GM21381 (cell line): ENCODE measurements at regions not wholly inside any gene's neighbourhood (a gene's known extent, or its start where the extent isn't known, plus 50 kb on each side); places are given as distances from the start of the nearest gene placed in this dataset.
"Not testable (repeated sequence)": the region's sequence is repeated elsewhere in the genome, so short reads cannot be mapped to it uniquely, and the experiment has no call there.

ENCODE experiments used
- ATAC-seq: cut with Tn5 transposase; IDR thresholded peaks from one replicate; pipeline ENCODE4 v1.9.1; 2021; ENCODE audit warnings: mild to moderate bottlenecking, moderate library complexity; ENCODE audit not compliant: unreplicated experiment

DNA sequence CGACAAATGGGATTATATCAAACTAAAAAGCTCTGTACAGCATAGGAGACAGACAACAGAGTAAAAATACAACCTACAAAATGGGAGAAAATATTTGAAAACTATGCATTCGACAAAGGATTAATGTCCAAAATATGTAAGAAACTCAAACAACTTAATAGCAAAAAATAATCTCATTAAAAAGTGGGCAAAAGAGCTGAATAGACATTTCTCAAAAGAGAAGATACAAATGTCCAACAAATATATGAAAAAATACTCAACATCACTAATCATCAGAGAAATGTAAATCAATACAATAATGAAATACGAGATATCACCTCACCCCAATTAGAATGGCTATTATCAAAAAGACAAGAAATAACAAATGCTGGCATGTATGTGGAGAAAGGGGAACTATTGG is 272.9 kb downstream of the KLHL13 start:
- no peak for ATAC-seq

DNA sequence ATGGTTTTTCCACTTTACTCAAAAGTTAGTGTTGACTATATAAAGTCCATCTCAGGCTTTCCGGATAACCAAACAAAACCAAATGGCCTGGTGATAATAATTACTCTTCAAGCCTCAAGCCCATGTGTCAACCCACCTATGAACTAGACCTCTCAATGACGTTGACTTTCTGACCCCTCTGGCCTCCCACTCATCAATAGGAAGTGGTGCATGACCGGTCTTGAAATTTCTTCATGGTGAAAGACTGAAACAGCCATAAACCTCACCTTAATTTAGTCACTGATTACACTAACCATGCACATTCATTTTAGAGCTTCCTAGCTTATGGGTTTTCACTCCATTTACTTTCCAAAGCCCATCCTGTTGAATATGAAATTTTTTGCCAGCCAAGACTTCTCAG is 276.0 kb downstream of the KLHL13 start:
- no peak for ATAC-seq

DNA sequence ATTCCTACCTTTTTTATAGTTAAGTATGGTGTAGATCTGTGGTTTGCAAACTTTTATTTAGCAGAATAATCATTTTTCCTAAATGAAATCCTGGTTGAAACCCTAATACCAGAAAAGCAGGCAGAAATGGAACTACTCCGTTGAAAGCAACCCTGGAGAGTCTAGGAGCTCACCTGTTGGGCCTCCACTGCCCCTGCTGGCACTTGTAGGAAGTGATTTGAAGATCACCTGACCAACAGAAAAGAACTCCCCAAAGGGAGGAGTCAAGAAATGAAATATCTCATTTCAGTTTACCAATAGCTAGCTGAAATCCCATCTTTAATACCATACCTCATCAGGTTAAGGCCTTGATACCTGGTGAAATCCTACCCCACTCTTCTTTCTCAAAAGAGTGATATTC is 277.1 kb downstream of the KLHL13 start:
- no peak for ATAC-seq

DNA sequence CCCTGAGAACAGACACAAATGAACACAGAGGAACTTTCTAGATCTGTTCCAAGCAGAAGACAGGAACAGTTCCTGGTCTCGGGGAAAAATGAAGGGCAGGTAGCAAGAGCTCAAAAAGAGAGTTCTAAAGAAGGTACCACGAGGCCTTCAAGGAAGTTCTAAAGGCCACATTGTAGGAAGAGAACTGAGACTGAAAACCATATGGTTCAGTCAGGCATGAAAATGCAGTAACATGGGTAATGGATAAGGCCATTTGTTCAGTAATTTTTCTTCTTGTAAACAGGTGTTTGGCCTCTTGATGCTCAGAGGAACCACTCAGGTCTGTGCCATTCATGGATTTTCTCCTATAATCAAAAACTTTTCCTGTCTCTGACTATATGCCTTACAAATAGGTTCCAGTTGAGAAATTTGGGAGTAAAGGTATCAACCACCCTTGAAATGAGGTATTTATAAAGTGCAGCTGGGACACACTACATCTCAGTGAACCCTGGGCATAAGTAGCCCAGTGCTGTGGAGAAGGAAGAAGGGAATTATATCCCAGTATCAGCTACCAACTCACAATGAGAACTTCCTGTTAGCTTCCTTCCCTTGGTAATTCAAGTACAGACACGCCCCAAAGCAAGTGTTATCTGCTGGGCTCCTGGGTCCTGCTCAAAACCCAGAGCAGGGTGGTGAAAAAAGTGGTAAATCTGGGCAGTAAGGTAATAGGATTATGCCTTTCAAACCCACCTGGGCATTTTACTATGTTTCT is 277.9 kb downstream of the KLHL13 start:
- no peak for ATAC-seq

DNA sequence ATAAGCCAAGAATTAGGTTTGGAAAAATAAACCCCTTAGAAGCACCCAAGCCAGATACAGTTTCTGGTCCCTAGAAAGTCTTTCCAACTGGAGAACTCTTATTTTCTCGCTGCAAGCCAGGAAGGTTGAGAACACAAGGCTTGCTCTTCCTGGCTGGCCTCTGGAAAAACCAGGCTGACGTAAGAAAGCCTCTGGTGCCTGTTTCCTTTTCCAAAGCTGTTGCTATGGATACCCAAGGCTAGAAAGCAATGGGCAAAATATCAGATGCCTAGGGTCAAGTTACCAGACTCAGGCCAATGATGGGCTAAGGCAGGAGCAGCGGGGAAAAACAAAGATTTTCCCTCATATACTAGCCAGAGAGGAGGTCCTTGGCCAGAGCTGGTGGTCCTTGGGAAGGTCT is 281.6 kb downstream of the KLHL13 start:
- ATAC-seq = no peak

DNA sequence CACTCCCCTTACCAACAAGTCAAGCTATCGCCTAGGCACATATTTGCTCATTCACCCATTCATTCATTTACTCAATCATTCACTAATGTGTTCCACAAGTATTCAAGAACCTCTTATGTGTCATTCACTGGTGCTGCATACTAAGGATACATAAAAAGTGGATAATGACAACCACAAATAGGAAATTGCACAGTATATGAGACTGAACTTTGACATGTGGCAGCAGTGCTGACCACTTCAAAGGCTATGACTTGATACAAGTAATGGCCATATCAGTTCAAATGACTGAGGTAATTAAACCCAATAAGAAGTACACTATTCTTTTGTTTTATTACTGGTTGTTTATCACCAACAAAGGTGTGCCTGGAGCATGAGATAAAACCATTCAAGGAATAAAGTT is 282.5 kb downstream of the KLHL13 start:
- no peak for ATAC-seq

DNA sequence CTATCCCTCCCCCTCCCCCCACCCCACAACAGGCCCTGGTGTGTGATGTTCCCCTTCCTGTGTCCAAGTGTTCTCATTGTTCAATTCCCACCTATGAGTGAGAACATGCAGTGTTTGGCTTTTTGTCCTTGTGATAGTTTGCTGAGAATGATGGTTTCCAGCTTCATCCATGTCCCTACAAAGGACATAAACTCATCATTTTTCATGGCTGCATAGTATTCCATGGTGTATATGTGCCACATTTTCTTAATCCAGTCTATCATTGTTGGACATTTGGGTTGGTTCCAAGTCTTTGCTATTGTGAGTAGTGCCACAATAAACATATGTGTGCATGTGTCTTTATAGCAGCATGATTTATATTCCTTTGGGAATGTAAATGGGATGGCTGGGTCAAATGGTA is 295.1 kb downstream of the KLHL13 start:
- not testable (repeated sequence) for ATAC-seq

DNA sequence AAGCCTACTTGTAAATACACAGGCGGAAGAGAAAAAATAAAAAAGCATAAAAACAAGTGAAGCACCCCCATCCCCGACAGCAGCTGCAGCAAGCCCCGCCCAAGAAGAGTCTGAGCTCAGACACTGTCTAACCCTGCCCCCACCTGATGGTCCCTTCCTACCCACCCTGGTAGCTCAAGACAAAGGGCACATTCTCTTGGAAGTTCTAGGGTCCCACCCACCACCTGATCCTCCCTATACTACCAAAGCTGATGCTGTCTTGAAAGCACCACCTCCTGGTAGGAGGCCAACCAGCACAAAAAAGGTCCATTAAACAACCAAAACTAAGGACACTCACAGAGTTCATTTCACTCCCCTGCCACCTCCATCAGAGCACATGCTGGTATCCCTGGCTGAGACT is 308.2 kb downstream of the KLHL13 start:
- ATAC-seq = no peak

DNA sequence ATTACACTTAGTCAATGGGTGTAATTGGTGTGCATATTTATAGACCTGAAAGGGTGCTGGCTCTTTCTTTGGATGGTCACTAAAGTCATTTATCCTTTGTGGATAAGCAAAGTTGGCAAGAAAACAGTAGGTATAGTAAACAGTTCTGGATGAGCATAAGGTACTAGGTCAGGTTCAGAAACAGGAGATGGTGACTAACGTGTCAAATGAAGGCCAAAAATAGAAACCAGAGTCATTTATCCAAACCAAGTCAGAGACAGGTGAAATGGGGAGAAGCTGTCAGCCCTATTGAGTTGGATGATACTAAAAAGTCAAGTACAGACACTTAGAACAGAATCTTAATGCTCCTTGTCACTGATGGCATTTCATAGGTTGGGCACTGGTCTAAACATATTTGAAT is 313.1 kb downstream of the KLHL13 start:
- no peak for ATAC-seq

DNA sequence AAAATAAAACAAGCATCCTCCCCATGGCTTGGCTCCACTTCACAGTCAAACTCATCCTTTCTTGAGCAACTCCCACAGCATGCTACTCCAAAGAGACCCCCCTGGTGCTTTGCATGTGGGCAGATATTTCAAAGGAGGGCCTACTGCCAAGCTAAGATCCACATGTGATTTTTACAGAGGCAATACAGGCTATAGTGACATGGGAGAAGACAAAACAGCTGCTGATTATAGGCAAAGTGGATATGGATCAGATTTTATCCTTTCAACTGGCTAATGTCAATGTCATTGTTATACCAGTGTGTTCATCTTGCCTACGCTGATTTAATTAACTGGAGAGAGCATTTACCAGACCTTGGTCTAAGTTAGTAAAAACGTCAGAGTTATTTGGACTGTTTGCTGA is 328.3 kb downstream of the KLHL13 start:
- ATAC-seq = no peak

DNA sequence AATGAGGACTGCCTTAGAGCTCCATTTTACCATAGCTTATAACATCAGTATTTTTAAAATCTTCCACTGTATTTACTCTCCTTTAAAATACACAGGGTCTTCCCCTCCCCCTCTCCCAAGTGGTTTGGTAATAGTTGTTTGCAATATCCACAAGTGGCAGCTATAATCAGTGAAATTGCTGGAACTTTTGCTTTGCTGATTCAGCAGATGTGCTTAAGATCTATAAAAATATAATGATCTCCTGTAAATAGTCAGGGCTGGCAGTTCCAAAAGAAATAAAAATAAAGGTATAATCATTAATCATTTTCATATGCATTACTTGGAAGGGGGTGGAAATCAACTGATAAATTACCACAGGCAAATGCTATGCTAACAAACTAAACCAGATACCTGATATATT is 345.2 kb downstream of the KLHL13 start:
- no peak for ATAC-seq

DNA sequence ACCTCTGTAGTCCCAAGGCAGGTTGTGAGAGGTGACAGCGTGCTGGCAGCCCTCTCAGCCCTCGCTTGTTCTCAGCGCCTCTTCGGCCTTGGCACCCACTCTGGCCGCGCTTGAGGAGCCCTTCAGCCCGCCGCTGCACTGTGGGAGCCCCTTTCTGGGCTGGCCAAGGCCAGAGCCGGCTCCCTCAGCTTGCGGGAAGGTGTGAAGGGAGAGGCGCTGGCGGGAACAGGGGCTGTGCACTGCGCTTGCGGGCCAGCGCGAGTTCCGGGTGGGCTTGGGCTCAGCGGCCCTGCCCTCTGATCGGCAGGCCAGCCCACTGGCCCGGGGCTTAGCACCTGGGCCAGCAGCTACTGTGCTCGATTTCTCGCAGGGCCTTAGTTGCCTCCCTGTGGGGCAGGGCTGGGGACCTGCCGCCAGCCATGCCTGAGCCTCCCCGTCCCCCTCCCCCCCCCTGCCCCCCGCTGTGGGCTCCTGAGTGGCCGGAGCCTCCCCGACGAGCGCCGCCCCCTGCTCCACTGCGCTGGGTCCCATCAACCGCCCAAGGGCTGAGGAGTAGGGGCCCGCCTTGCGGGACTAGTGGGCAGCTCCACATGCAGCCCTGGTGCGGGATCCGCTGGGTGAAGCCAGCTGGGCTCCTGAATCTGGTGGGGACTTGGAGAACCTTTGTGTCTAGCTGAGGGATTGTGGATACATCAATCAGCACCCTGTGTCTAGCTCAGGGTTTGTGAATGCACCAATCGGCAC is 347.6 kb downstream of the KLHL13 start:
- no peak for ATAC-seq

DNA sequence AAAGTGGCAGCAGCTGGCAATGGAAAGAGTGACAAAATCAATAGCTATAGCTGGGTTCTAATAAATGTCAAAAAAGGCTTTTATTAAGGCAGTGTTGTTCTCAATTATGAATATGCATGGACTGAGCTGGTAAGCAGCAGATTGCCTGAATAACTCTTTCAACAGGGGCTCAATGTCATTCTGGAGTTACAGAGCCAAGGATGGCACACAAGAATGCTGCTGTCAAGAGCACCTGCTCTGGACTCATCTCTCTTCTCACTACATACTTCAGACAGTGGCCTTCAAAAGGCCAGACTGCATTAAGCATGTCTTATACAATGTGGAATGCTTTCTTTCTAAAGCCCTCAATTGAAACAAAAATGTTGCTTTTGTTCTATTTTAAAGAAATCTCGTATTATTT is 351.4 kb downstream of the KLHL13 start:
- no peak for ATAC-seq

DNA sequence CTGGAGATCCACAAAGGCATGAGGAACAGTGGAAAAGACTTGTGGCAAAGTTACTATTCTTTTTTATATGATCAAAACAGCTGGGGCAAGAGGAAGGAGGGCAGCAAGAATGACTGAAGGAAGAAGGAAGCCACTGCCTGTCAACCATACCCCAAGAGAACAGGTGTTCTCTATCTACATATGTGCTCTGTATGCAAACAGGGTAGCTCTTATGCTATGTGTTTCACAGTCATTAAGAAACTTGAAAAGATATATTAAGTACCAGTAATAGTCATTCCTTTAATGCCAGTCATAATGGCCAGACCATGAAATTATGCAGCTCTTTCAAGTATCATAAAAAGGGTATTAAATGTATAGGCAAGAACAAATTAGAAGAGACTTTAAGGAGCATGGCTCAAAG is 363.9 kb downstream of the KLHL13 start:
- peak; percentile 73 for ATAC-seq

DNA sequence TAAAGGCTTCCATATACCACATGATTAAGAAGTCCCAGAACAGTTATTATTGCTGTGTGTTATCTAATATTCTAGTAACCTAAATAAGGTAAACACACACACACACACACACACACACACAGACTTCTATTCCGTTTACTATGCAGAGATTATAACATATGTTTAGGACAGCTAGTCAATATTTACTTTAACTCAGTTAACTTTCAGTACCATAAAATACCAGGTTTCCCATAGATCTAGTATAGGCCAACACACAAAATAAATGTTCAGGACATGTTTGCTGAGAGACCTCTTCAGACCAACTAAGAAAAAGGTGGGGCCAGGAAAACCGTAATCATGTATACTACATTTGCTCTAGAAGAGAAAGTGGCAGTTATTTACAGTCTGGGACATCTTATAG is 365.5 kb downstream of the KLHL13 start:
- ATAC-seq = no peak

DNA sequence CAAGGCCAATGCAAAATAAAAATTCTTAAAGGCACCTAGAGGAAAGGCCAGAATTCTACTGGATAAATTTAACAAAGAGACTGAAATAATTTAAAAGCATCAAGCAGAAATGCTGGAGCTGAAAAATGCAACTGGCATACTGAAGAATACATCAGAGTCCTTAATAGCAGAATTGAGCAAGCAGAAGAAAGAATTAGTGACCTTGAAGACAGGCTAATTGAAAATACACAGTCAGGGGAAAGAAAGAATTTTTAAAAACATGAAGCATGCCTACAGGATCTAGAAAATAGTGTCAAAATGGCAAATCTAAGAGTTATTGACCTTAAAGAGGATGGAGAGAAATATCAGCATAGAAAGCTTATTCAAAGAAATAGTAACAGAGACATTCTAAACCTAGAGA is 371.7 kb downstream of the KLHL13 start:
- no peak for ATAC-seq

DNA sequence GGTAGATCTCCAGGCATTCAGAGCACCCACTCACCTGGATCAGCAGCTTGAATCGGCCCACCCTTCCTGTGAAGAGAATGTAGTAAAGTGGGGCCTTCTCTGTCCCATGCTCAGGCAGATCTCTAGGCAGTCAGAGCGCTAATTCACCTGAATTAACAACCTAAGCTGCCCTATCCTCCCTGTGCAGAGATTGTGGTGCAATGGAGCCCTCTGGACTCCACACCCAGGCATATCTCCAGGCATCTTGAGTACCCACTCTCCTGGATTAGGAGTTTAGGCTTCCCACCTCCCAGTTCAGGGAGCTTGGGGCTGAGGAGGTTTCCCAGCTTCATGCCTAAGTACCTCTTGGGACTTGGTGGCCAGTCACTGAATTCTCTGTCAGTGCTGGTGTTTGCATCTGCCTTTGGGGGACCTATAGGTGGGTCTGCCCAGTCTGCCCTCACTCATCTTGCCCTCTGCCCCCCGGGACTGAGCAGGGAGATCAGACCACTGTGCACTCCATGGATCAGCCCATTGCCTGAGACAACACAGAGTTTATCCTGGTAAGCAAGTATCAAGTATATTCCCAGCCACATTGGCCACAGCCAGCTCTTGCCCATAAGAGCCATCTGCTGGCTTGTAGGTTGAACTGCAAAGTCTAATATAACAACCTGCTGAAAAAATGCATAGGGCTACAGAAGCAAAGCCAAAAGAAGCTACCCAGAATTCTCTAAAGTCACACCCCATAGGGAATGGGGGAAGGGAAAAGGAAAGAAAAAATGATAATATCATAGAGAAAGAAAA is 372.9 kb downstream of the KLHL13 start:
- ATAC-seq = no peak

DNA sequence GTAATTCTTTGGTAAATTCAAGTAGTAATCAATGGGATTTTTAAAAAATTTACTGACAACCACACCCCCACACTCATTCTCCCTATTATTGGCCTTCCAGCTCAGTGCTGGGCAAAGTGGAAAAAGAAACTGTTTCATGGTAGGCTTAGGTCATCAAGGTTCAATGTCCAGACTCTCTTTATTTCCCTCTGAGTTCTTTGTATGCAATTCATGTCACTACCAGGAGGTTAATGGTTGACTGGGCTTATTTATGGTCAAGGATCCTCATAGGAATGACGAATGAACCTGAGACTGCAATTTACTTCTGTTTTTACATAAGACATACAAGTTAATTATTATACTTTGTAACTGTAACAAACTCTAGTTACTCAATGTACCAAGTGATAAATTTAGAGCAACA is 403.2 kb downstream of the KLHL13 start:
- ATAC-seq = no peak

DNA sequence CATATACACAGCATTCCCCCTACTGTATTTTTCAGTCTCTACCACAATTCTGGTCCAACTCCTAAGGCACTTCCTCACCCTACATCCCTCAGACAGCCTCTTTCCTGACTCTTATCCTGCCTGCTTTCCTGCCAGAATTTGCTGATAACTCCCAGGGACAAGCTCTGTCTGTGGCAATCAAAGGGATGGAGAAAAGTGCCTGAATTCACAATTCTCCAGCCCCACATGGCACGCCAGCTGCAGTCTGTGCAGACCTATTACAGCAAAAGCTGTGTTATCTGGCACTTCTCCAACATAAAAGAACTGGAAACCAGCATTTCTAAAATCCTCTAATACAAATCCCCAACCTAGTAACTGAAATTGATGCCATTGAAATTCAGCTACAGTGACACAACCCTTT is 404.8 kb downstream of the KLHL13 start:
- ATAC-seq = no peak

DNA sequence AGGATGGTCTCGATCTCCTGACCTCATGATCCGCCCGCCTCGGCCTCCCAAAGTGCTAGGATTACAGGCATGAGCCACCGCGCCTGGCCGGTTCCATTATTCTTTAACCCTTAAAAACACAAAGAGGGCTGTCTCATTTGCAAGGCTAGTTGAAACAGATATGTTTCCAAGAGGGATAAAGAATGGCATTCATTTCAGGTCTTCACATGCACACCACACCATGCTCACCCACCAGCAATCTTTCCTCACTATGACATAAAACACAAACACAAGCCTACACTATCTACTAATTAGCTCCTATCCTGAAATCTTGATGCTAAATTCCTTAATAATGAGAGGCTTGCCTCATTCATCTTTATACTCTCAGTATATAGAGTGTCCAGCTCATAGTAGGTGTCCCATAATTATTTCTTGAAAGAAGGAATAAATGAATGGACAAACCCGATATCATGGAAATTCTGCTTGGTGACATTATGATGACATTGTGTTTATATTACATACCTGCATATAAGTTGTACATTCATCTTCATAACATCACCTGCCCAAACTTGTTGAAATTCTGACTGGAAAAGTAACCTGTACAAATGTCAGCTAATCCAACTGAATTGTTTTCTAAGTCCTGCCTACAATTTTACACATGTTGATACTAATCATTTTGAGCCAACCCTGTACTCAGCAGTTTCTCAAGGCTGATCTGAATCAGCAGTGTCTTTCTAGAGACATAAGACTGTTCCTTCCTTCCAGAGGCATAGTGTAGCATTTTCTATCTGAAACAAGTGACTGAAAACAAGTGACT is 408.5 kb downstream of the KLHL13 start:
- ATAC-seq = no peak

DNA sequence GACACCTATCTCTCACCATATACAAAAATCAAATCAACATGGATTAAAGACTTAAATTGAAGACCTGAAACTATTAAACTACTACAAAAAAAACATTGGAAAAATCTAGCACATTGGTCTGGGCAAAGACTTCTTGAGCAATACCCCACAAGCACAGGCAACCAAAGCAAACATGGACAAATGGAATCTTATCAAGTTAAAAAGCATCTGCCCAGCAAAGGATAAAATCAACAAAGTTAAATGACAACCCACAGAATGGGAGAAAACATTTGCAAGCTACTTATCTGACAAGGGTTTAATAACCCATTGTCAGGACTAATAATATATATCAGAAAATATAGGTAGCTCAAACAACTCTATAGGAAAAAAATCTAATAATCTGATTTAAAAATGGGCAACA is 415.6 kb downstream of the KLHL13 start:
- no peak for ATAC-seq
